Endodermal cell (in vitro differentiated cells): ENCODE measurements at regions not wholly inside any gene's neighbourhood (a gene's known extent, or its start where the extent isn't known, plus 50 kb on each side); places are given as distances from the start of the nearest gene placed in this dataset.

Experiments
- DNase-seq: peaks from one replicate; pipeline ENCODE4 v3.0.0-alpha.2; 2017
- H3K27ac ChIP-seq: 2 replicates; pipeline ENCODE4 v1.5.1; 2013; ENCODE audit warnings: mild to moderate bottlenecking, low read depth, low read length, moderate library complexity
- H3K27me3 ChIP-seq: 2 replicates; pipeline ENCODE4 v1.6.1; 2013; ENCODE audit warnings: mild to moderate bottlenecking, low read length, moderate library complexity; ENCODE audit not compliant: insufficient read depth, control insufficient read depth, poor library complexity, severe bottlenecking
- H3K36me3 ChIP-seq: 2 replicates; pipeline ENCODE4 v1.7.0; 2013; ENCODE audit warnings: mild to moderate bottlenecking, low read length, moderate library complexity; ENCODE audit not compliant: control insufficient read depth, insufficient read depth
- H3K4me1 ChIP-seq: one replicate; pipeline ENCODE4 v1.7.0; 2013; ENCODE audit warnings: low read length; ENCODE audit not compliant: control insufficient read depth, insufficient read depth
- H3K4me3 ChIP-seq: 2 replicates; pipeline ENCODE4 v1.5.1; 2013; ENCODE audit warnings: mild to moderate bottlenecking, low read length, moderate library complexity
- H3K9ac ChIP-seq: 2 replicates; pipeline ENCODE4 v1.6.1; 2013; ENCODE audit warnings: mild to moderate bottlenecking, low read length, moderate library complexity; ENCODE audit not compliant: poor library complexity, severe bottlenecking; ENCODE audit errors: extremely low read depth
- H3K9me3 ChIP-seq: 2 replicates; pipeline ENCODE4 v1.6.1; 2013; ENCODE audit warnings: mild to moderate bottlenecking, low read length, moderate library complexity; ENCODE audit not compliant: control insufficient read depth
- H3K27ac Mint-ChIP-seq: 2 replicates; pipeline ENCODE4 v1.8.0; 2020; ENCODE audit warnings: mixed read lengths
- H3K27me3 Mint-ChIP-seq: 2 replicates; pipeline ENCODE4 v1.8.0; 2021; ENCODE audit warnings: mild to moderate bottlenecking, mixed read lengths; ENCODE audit not compliant: insufficient read depth
- H3K36me3 Mint-ChIP-seq: 2 replicates; pipeline ENCODE4 v1.8.0; 2020; ENCODE audit warnings: low read depth, mixed read lengths
- H3K4me1 Mint-ChIP-seq: 2 replicates; pipeline ENCODE4 v1.8.0; 2020; ENCODE audit warnings: mixed read lengths
- H3K4me3 Mint-ChIP-seq: 2 replicates; pipeline ENCODE4 v1.8.0; 2020; ENCODE audit warnings: mild to moderate bottlenecking, moderate library complexity, mixed read lengths
- H3K9me3 Mint-ChIP-seq: 2 replicates; pipeline ENCODE4 v1.8.0; 2020; ENCODE audit warnings: mild to moderate bottlenecking, mixed read lengths
- WGBS, 2 experiments: methylation state at CpG; one replicate each; pipeline versions ENCODE4 v1.1.5 to v1.1.7; 2013; ENCODE audit warnings: missing lambda C conversion rate in 2 of 2, mixed read lengths in 1 of 2; ENCODE audit not compliant: insufficient coverage in 1 of 2, insufficient read length in 1 of 2; 5-methylcytosine and 5-hydroxymethylcytosine counted together
- TF ChIP-seq, protein P1 (sequence below): fragments of 200-600 bp; sonication (generic); conservative IDR thresholded peaks from 2 replicates; pipeline ENCODE4 v1.5.0; 2021; ENCODE audit warnings: antibody characterized with exemption, mild to moderate bottlenecking

DNA sequence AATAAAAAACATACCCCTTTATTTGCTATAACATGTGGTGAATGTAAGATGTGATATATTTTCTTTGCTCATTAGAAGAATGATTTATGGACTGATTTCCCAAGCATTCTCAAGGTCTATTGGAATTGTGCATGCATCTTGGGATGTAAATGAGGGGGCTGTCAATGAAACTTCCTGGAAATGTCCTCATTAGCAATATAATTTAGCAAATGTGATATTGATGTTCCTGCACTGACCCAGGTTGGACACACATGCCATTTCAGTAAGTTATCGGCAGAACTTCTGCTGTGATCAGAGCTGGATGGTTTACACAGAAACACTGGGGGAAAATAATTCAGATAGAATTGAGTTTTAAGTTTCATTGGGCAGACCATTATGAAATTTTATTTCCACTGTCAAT, 99.9 kb downstream of the ELOVL4 start:
- Mint-ChIP-seq H3K4me1 (no peaks in the 10 kb centered on the region), H3K27ac (no peak overlapping the region), H3K9me3 (no peaks in the 10 kb centered on the region), H3K27me3 (peaks cover 2% of the 10 kb centered on the region), H3K36me3 (no peaks in the 10 kb centered on the region), H3K4me3 (no peak overlapping the region)
- H3K9ac ChIP-seq, result no peak overlapping the region
- no peak overlapping the region for H3K27ac ChIP-seq
- no peaks in the 10 kb centered on the region for H3K4me1 ChIP-seq
- TF ChIP-seq, protein P1, sequence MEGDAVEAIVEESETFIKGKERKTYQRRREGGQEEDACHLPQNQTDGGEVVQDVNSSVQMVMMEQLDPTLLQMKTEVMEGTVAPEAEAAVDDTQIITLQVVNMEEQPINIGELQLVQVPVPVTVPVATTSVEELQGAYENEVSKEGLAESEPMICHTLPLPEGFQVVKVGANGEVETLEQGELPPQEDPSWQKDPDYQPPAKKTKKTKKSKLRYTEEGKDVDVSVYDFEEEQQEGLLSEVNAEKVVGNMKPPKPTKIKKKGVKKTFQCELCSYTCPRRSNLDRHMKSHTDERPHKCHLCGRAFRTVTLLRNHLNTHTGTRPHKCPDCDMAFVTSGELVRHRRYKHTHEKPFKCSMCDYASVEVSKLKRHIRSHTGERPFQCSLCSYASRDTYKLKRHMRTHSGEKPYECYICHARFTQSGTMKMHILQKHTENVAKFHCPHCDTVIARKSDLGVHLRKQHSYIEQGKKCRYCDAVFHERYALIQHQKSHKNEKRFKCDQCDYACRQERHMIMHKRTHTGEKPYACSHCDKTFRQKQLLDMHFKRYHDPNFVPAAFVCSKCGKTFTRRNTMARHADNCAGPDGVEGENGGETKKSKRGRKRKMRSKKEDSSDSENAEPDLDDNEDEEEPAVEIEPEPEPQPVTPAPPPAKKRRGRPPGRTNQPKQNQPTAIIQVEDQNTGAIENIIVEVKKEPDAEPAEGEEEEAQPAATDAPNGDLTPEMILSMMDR, result no peak
- no peak overlapping the region for H3K4me3 ChIP-seq
- no peaks in the 10 kb centered on the region for H3K36me3 ChIP-seq
- no peaks in the 10 kb centered on the region for H3K9me3 ChIP-seq
- WGBS, 2 experiments, result 96 to 100% methylated on average over 1 of the region's 1 CpG
- peaks cover 9% of the 10 kb centered on the region for H3K27me3 ChIP-seq
- DNase-seq, result no peak

DNA sequence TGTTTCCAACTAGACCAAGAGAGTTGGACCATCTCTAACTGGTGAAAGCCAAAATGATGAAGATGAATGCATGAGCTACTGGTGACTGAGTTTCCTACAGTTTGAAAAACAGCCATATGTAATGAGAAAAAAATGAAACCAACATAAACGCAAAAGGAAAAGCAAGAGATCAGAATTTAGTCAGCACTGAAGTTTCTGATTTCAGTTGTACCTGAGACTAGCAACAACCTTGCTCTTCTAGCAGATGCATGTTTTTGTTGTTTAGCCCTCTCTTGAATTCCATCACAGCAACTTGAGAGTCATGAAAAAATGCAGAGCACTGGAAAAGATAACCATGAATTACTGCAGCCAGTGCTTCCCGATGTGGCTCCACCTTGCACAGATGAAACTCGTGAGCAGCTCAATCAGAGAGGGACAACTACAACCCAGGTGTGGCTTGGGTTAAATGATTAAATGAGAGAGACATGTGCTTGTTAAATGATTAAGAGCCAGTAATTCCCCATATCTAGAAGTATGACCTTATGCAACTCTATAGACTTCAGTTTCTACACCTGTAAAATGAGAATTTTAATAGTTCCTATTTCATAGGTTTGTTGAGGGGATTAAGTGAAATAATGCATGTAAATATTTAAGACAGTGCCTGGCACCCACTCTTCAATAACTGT, 104.8 kb downstream of the ELOVL4 start:
- no peak overlapping the region for H3K27ac Mint-ChIP-seq
- no peaks in the 10 kb centered on the region for H3K9me3 Mint-ChIP-seq
- no peaks in the 10 kb centered on the region for H3K4me1 Mint-ChIP-seq
- no peak overlapping the region for H3K9ac ChIP-seq
- no peak overlapping the region for H3K4me3 ChIP-seq
- H3K36me3 Mint-ChIP-seq, result no peaks in the 10 kb centered on the region
- no peak for DNase-seq
- H3K27me3 Mint-ChIP-seq, result no peaks in the 10 kb centered on the region
- no peak overlapping the region for H3K27ac ChIP-seq
- H3K4me1 ChIP-seq, result no peaks in the 10 kb centered on the region
- H3K4me3 Mint-ChIP-seq, result no peak overlapping the region
- no peaks in the 10 kb centered on the region for H3K9me3 ChIP-seq
- WGBS, 2 experiments, result 87 to 100% methylated on average over 1 to 3 of the region's 3 CpGs
- TF ChIP-seq, protein P1, result no peak
- H3K36me3 ChIP-seq, result no peaks in the 10 kb centered on the region
- H3K27me3 ChIP-seq, result peaks cover under 1% of the 10 kb centered on the region

DNA sequence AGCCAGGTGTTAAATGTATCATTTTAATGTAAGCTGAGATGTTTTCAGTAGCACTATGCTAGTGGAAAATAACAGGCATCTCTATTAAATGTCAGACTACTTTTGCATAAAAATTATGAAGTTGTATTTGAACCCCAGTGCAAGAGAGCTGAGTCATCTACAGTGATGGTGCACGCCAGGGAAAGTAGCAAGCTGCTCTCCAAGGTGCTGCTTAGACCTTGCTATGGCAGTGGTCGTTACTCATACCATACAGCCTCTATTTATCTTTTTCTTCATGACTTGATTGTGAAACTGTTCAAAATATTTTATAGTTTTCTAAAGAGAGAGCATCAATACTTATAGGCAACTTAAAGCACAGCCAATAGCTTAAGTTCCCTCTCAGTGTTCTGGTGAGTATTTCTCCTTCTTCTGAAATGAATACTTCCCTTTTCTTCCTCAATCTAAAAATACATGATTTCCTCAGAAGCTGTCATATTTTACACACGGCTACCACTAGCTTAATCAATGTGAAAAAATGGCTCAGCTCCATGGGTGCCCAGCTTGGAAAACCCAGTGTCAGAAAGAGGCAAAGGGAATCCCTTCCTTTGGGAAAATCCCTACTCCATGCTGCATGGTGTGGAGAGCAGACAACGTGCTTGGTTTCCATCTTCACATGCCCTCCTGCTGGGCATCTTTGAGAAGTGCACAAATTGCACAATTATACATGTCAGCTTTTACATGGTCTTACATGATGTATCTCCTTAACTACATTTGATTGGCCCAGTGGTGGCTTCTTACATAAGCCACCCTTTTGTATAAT, 105.6 kb downstream of the ELOVL4 start:
- H3K4me1 ChIP-seq, result no peaks in the 10 kb centered on the region
- Mint-ChIP-seq H3K36me3 (no peaks in the 10 kb centered on the region), H3K4me1 (no peaks in the 10 kb centered on the region), H3K9me3 (no peaks in the 10 kb centered on the region), H3K27me3 (no peaks in the 10 kb centered on the region), H3K4me3 (no peak overlapping the region), H3K27ac (no peak overlapping the region)
- H3K9me3 ChIP-seq, result no peaks in the 10 kb centered on the region
- H3K9ac ChIP-seq, result no peak overlapping the region
- DNase-seq, result peak; percentile 62
- H3K36me3 ChIP-seq, result no peaks in the 10 kb centered on the region
- H3K27me3 ChIP-seq, result no peaks in the 10 kb centered on the region
- H3K4me3 ChIP-seq, result no peak overlapping the region
- 84 to 93% methylated on average over 1 to 3 of the region's 4 CpGs for WGBS, 2 experiments
- TF ChIP-seq, protein P1, result no peak
- H3K27ac ChIP-seq, result no peak overlapping the region
